ENCODE measurements at regions not wholly inside any gene's neighbourhood (a gene's known extent, or its start where the extent isn't known, plus 50 kb on each side); places are given as distances from the start of the nearest gene placed in this dataset.

GRCh38 chr5:115384587-115385375 lies 88.3 kb upstream of the CCDC112 start:
- TF ChIP-seq POLR2AphosphoS5 (IDR thresholded peaks at IDR 0.05), result no peak
- no peak for TF ChIP-seq POLR2A (IDR thresholded peaks at IDR 0.05)
- TF ChIP-seq EP300 (IDR thresholded peaks at IDR 0.05), result no peak
- TF ChIP-seq CTCF (IDR thresholded peaks at IDR 0.05), result no peak
- Histone ChIP-seq H3K27ac (no peak overlapping the region), H3K27me3 (no peaks in the 10 kb centered on the region), H3K4me3 (no peak overlapping the region), H3K36me3 (no peaks in the 10 kb centered on the region), H3K9me3 (no peaks in the 10 kb centered on the region), H3K4me1 (peaks cover 7% of the 10 kb centered on the region)
- DNase-seq (ENCODE audit: low spot score in 2 of 2), result no peak
- 85% methylated on average over 1 of the region's 1 CpG for WGBS

DNA sequence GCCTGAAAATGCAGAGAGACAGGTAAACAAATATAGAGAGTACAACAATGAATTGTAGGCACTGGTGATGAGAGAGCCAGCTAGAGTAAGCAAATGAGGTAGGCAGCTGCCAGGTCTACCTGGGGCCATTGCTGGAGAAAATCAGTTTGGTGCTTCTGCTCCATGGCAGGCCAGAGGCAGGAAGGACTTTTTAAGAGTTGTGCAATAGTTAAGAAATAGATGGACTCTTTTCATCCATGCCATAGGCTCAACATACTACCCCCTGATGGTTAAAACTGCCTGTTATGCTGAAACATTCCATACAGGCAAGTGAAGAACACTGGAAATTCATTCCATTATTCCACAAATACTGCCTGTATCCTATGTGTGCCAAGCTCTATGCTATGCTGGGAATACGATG lies 86.5 kb upstream of the CCDC112 start:
- Histone ChIP-seq H3K27ac (no peak overlapping the region), H3K4me1 (peaks cover 12% of the 10 kb centered on the region), H3K27me3 (no peaks in the 10 kb centered on the region), H3K9me3 (no peaks in the 10 kb centered on the region), H3K36me3 (no peaks in the 10 kb centered on the region), H3K4me3 (no peak overlapping the region)
- WGBS, result 86% methylated on average over 1 of the region's 1 CpG
- no peak for DNase-seq (ENCODE audit: low spot score in 2 of 2)
- TF ChIP-seq POLR2AphosphoS5 (IDR thresholded peaks at IDR 0.05) (no peak), CTCF (IDR thresholded peaks at IDR 0.05) (no peak), EP300 (IDR thresholded peaks at IDR 0.05) (no peak), POLR2A (IDR thresholded peaks at IDR 0.05) (no peak)

GRCh38 chr5:115381911-115382662 lies 85.6 kb upstream of the CCDC112 start:
- TF ChIP-seq POLR2A (IDR thresholded peaks at IDR 0.05), result no peak
- no peak for TF ChIP-seq POLR2AphosphoS5 (IDR thresholded peaks at IDR 0.05)
- no peak for TF ChIP-seq CTCF (IDR thresholded peaks at IDR 0.05)
- TF ChIP-seq EP300 (IDR thresholded peaks at IDR 0.05), result no peak
- no peaks in the 10 kb centered on the region for H3K9me3 ChIP-seq
- no peaks in the 10 kb centered on the region for H3K27me3 ChIP-seq
- no peaks in the 10 kb centered on the region for H3K36me3 ChIP-seq
- DNase-seq (ENCODE audit: low spot score in 2 of 2), result no peak
- no peak overlapping the region for H3K27ac ChIP-seq
- no peak overlapping the region for H3K4me3 ChIP-seq
- 68% methylated on average over 4 of the region's 4 CpGs for WGBS
- H3K4me1 ChIP-seq, result peaks cover 16% of the 10 kb centered on the region

- H3K4me1 ChIP-seq, result peaks cover 16% of the 10 kb centered on the region
- no peak overlapping the region for H3K27ac ChIP-seq
- H3K9me3 ChIP-seq, result no peaks in the 10 kb centered on the region
- WGBS, result 57% methylated on average over 8 of the region's 8 CpGs
- no peaks in the 10 kb centered on the region for H3K36me3 ChIP-seq
- H3K4me3 ChIP-seq, result no peak overlapping the region
- H3K27me3 ChIP-seq, result no peaks in the 10 kb centered on the region
- no peak for TF ChIP-seq POLR2AphosphoS5 (IDR thresholded peaks at IDR 0.05)
- no peak for TF ChIP-seq CTCF (IDR thresholded peaks at IDR 0.05)
- TF ChIP-seq POLR2A (IDR thresholded peaks at IDR 0.05), result no peak
- TF ChIP-seq EP300 (IDR thresholded peaks at IDR 0.05), result no peak
- no peak for DNase-seq (ENCODE audit: low spot score in 2 of 2)
Observed at GRCh38 chr5:115379622-115380344, 83.3 kb upstream of the CCDC112 start.

- Histone ChIP-seq H3K27ac (no peak overlapping the region), H3K27me3 (no peaks in the 10 kb centered on the region), H3K4me3 (no peak overlapping the region), H3K9me3 (no peaks in the 10 kb centered on the region), H3K4me1 (peaks cover 16% of the 10 kb centered on the region), H3K36me3 (no peaks in the 10 kb centered on the region)
- TF ChIP-seq CTCF (IDR thresholded peaks at IDR 0.05), result no peak
- no peak for TF ChIP-seq POLR2A (IDR thresholded peaks at IDR 0.05)
- no peak for TF ChIP-seq EP300 (IDR thresholded peaks at IDR 0.05)
- TF ChIP-seq POLR2AphosphoS5 (IDR thresholded peaks at IDR 0.05), result no peak
- DNase-seq (ENCODE audit: low spot score in 2 of 2), result no peak
- WGBS, result 94% methylated on average over 2 of the region's 2 CpGs
Observed at GRCh38 chr5:115378754-115379153, 82.3 kb upstream of the CCDC112 start.

Data from suprapubic skin (tissue), 4 donors.